Thoracic aorta (tissue), 2 donors: ENCODE measurements at regions not wholly inside any gene's neighbourhood (a gene's known extent, or its start where the extent isn't known, plus 50 kb on each side); places are given as distances from the start of the nearest gene placed in this dataset.

Experiments
- ATAC-seq: fragments of 150-250 bp; one replicate; pipeline ENCODE4 v1.8.0; 2017; ENCODE audit warnings: low read depth; ENCODE audit not compliant: insufficient number of reproducible peaks, low FRiP score
- DNase-seq: peaks from one replicate; pipeline ENCODE4 v3.0.0-alpha.2; 2020; ENCODE audit warnings: low spot score
- H3K27ac ChIP-seq, 2 donors: fragments of 200-600 bp; sonication (generic); 1 replicate in 1 of 2; 2 replicates in 1 of 2; pipeline ENCODE4 v1.5.1; 2016; ENCODE audit warnings: mild to moderate bottlenecking in 2 of 2, moderate library complexity in 2 of 2
- H3K27me3 ChIP-seq: fragments of 200-600 bp; sonication (generic); replicated peaks from 2 replicates; pipeline ENCODE4 v1.6.0; 2016; ENCODE audit warnings: mild to moderate bottlenecking; ENCODE audit not compliant: insufficient read depth
- H3K36me3 ChIP-seq: fragments of 200-600 bp; sonication (generic); one replicate; pipeline ENCODE4 v1.5.1; 2016
- H3K4me1 ChIP-seq, 2 donors: fragments of 200-600 bp; sonication (generic); 1 replicate in 1 of 2; 2 replicates in 1 of 2; pipeline versions ENCODE4 v1.5.1 to v1.6.0; 2016; ENCODE audit warnings: low read depth in 2 of 2, mild to moderate bottlenecking in 1 of 2; ENCODE audit not compliant: control insufficient read depth in 1 of 2
- H3K4me3 ChIP-seq: fragments of 200-600 bp; sonication (generic); 2 replicates; pipeline ENCODE4 v1.5.1; 2016; ENCODE audit warnings: mild to moderate bottlenecking
- H3K9me3 ChIP-seq: fragments of 200-600 bp; sonication (generic); 2 replicates; pipeline ENCODE4 v1.5.1; 2016
- CTCF ChIP-seq: fragments of 200-600 bp; sonication (generic); IDR thresholded peaks from one replicate; pipeline ENCODE4 v1.5.1; 2019; ENCODE audit warnings: antibody characterized with exemption

GRCh38 chr6:40082278-40083043, 148.2 kb upstream of the MOCS1 start:
- Histone ChIP-seq H3K9me3 (no peaks in the 10 kb centered on the region), H3K4me1 (no peaks in the 10 kb centered on the region), H3K27ac (no peak overlapping the region), H3K36me3 (no peaks in the 10 kb centered on the region), H3K4me3 (no peak overlapping the region), H3K27me3 (no peaks in the 10 kb centered on the region)
- DNase-seq (no peak), ATAC-seq (no peak)
- no peak for TF ChIP-seq CTCF

GRCh38 chr6:40077736-40078135, 143.5 kb upstream of the MOCS1 start:
- Histone ChIP-seq H3K4me3 (no peak overlapping the region), H3K9me3 (no peaks in the 10 kb centered on the region), H3K27ac (no peak overlapping the region), H3K27me3 (no peaks in the 10 kb centered on the region), H3K36me3 (no peaks in the 10 kb centered on the region), H3K4me1 (no peaks in the 10 kb centered on the region)
- ATAC-seq (no peak), DNase-seq (no peak)
- TF ChIP-seq CTCF, result no peak

- Histone ChIP-seq H3K4me1 (no peaks in the 10 kb centered on the region), H3K9me3 (no peaks in the 10 kb centered on the region), H3K4me3 (no peak overlapping the region), H3K36me3 (no peaks in the 10 kb centered on the region), H3K27ac (no peak overlapping the region), H3K27me3 (no peaks in the 10 kb centered on the region)
- no peak for ATAC-seq
- TF ChIP-seq CTCF, result no peak
- DNase-seq, result no peak
Measured at GRCh38 chr6:40077315-40077714, 143.1 kb upstream of the MOCS1 start.

- Histone ChIP-seq H3K4me3 (no peak overlapping the region), H3K27me3 (no peaks in the 10 kb centered on the region), H3K27ac (no peak overlapping the region), H3K4me1 (no peaks in the 10 kb centered on the region), H3K9me3 (no peaks in the 10 kb centered on the region), H3K36me3 (no peaks in the 10 kb centered on the region)
- DNase-seq (no peak), ATAC-seq (no peak)
- no peak for TF ChIP-seq CTCF
Measured at GRCh38 chr6:40075056-40075590, 140.9 kb upstream of the MOCS1 start.

- TF ChIP-seq CTCF, result no peak
- H3K27me3 ChIP-seq, result no peaks in the 10 kb centered on the region
- no peaks in the 10 kb centered on the region for H3K9me3 ChIP-seq
- H3K27ac ChIP-seq, result no peak overlapping the region
- H3K4me1 ChIP-seq, result no peaks in the 10 kb centered on the region
- no peak overlapping the region for H3K4me3 ChIP-seq
- no peaks in the 10 kb centered on the region for H3K36me3 ChIP-seq
- DNase-seq (no peak), ATAC-seq (no peak)
Measured at GRCh38 chr6:40074306-40075055, 140.2 kb upstream of the MOCS1 start.
